DND-41 (cell line): ENCODE measurements at regions not wholly inside any gene's neighbourhood (a gene's known extent, or its start where the extent isn't known, plus 50 kb on each side); places are given as distances from the start of the nearest gene placed in this dataset.

Source experiments
- ATAC-seq: fragments of 200-7000 bp; cut with Tn5 transposase; 3 replicates; pipeline ENCODE4 v1.9.1; 2021; ENCODE audit warnings: low read depth; ENCODE audit not compliant: insufficient read depth
- DNase-seq: peaks from one replicate; pipeline ENCODE4 v3.0.0-alpha.2; 2020
- H2AFZ ChIP-seq: 2 replicates; pipeline ENCODE4 v1.6.0; 2012; ENCODE audit warnings: low read depth, low read length
- H3K27ac ChIP-seq: 2 replicates; pipeline ENCODE4 v1.5.1; 2012; ENCODE audit warnings: low read length, inconsistent platforms
- H3K27me3 ChIP-seq: fragments of 200-600 bp; sonication (generic); 2 replicates; pipeline ENCODE4 v1.6.0; 2012; ENCODE audit warnings: low read length, mild to moderate bottlenecking, inconsistent platforms; ENCODE audit not compliant: insufficient read depth, poor library complexity
- H3K36me3 ChIP-seq: 2 replicates; pipeline ENCODE4 v1.5.1; 2012; ENCODE audit warnings: low read length, inconsistent platforms; ENCODE audit not compliant: insufficient read depth
- H3K4me1 ChIP-seq: 2 replicates; pipeline ENCODE4 v1.5.1; 2012; ENCODE audit warnings: mild to moderate bottlenecking, low read length; ENCODE audit not compliant: insufficient read depth
- H3K4me2 ChIP-seq: 2 replicates; pipeline ENCODE4 v1.6.0; 2012; ENCODE audit warnings: mild to moderate bottlenecking, moderate library complexity, low read length, inconsistent platforms; ENCODE audit not compliant: insufficient read depth
- H3K4me3 ChIP-seq, 2 experiments: fragments of 200-600 bp in 1 of 2; shearing (Covaris generic) in 1 of 2; 2 replicates each; pipeline ENCODE4 v1.5.1; 2012 to 2016; ENCODE audit warnings: inconsistent platforms in 2 of 2, low read length in 2 of 2, mild to moderate bottlenecking in 2 of 2, low read depth in 1 of 2, moderate library complexity in 1 of 2
- H3K79me2 ChIP-seq: 2 replicates; pipeline ENCODE4 v1.6.0; 2012; ENCODE audit warnings: low read length, inconsistent platforms; ENCODE audit not compliant: insufficient read depth
- H3K9ac ChIP-seq: 2 replicates; pipeline ENCODE4 v1.6.0; 2012; ENCODE audit warnings: low read depth, mild to moderate bottlenecking, inconsistent platforms, low read length, moderate library complexity
- H3K9me3 ChIP-seq: 2 replicates; pipeline ENCODE4 v1.5.1; 2012; ENCODE audit warnings: low read length, moderate library complexity, mild to moderate bottlenecking, inconsistent platforms; ENCODE audit not compliant: insufficient read depth, severe bottlenecking
- H4K20me1 ChIP-seq: 2 replicates; pipeline ENCODE4 v1.6.0; 2012; ENCODE audit warnings: low read length; ENCODE audit not compliant: insufficient read depth
- CTCF ChIP-seq: IDR thresholded peaks from 2 replicates; pipeline ENCODE4 v1.5.1; 2012; ENCODE audit warnings: borderline replicate concordance, low read length, moderate library complexity, mild to moderate bottlenecking; ENCODE audit not compliant: poor library complexity, severe bottlenecking; ENCODE audit errors: extremely low read depth
- EZH2 ChIP-seq: IDR thresholded peaks from 3 replicates; pipeline ENCODE4 v1.6.1; 2012; ENCODE audit warnings: borderline replicate concordance, low read depth, mild to moderate bottlenecking, moderate library complexity, low read length, inconsistent platforms; ENCODE audit not compliant: severe bottlenecking

- ATAC-seq (no peak), DNase-seq (no peak)
- Histone ChIP-seq H3K27ac (no peak overlapping the region), H2AFZ (no peak overlapping the region), H3K4me3 (no peak overlapping the region), H3K4me2 (no peak overlapping the region), H3K36me3 (no peaks in the 10 kb centered on the region), H3K4me1 (peaks cover 5% of the 10 kb centered on the region; the same call in 1 of the 2 replicates), H3K9ac (no peak overlapping the region), H3K27me3 (no peaks in the 10 kb centered on the region), H3K9me3 (no peaks in the 10 kb centered on the region), H4K20me1 (no peaks in the 10 kb centered on the region), H3K79me2 (no peaks in the 10 kb centered on the region)
- TF ChIP-seq CTCF = no peak
- no peak for TF ChIP-seq EZH2
Measured at GRCh38 chr22:48451891-48452290, 1375.8 kb downstream of the BRD1 start.

GRCh38 chr22:48450188-48450825 lies 1377.4 kb downstream of the BRD1 start:
- Histone ChIP-seq H3K9me3 (no peaks in the 10 kb centered on the region), H3K79me2 (no peaks in the 10 kb centered on the region), H3K4me3 (no peak overlapping the region), H3K9ac (no peak overlapping the region), H3K4me2 (no peak overlapping the region), H2AFZ (no peak overlapping the region), H3K27me3 (no peaks in the 10 kb centered on the region), H3K27ac (no peak overlapping the region), H3K4me1 (peaks cover 5% of the 10 kb centered on the region; the same call in 1 of the 2 replicates), H4K20me1 (no peaks in the 10 kb centered on the region), H3K36me3 (no peaks in the 10 kb centered on the region)
- TF ChIP-seq EZH2 = no peak
- no peak for TF ChIP-seq CTCF
- DNase-seq (no peak), ATAC-seq (no peak)

GRCh38 chr22:48449466-48450187 lies 1378.0 kb downstream of the BRD1 start:
- Histone ChIP-seq H3K79me2 (no peaks in the 10 kb centered on the region), H3K9me3 (no peaks in the 10 kb centered on the region), H3K36me3 (no peaks in the 10 kb centered on the region), H3K4me1 (peaks cover 5% of the 10 kb centered on the region; the same call in 1 of the 2 replicates), H3K4me3 (no peak overlapping the region), H3K9ac (no peak overlapping the region), H4K20me1 (no peaks in the 10 kb centered on the region), H3K4me2 (no peak overlapping the region), H2AFZ (no peak overlapping the region), H3K27me3 (no peaks in the 10 kb centered on the region), H3K27ac (no peak overlapping the region)
- DNase-seq (no peak), ATAC-seq (no peak)
- TF ChIP-seq EZH2 (no peak), CTCF (no peak)
